Bronchial epithelial cell (primary cell): ENCODE measurements at regions not wholly inside any gene's neighbourhood (a gene's known extent, or its start where the extent isn't known, plus 50 kb on each side); places are given as distances from the start of the nearest gene placed in this dataset.
"Not testable (repeated sequence)": the region's sequence is repeated elsewhere in the genome, so short reads cannot be mapped to it uniquely, and the experiment has no call there.

Experiments
- DNase-seq: peaks from one replicate; pipeline ENCODE4 v3.0.0-alpha.2; 2010; ENCODE audit warnings: low read depth
- FAIRE-seq: peaks from 2 replicates; lab custom pipeline; 2011; peaks lifted over from hg19 to GRCh38; lab: Jason Lieb, UNC
- H3K27me3 ChIP-seq: 2 replicates; pipeline ENCODE4 v1.5.1; 2011; ENCODE audit warnings: low read length; ENCODE audit not compliant: control insufficient read depth, insufficient read depth
- H3K36me3 ChIP-seq: 2 replicates; pipeline ENCODE4 v1.5.1; 2011; ENCODE audit warnings: low read length; ENCODE audit not compliant: control insufficient read depth, insufficient read depth
- H3K4me3 ChIP-seq: 2 replicates; pipeline ENCODE4 v1.5.1; 2011; ENCODE audit warnings: mild to moderate bottlenecking, low read depth, low read length, control low read depth
- CTCF ChIP-seq: IDR thresholded peaks from 2 replicates; pipeline ENCODE4 v1.5.1; 2011; ENCODE audit warnings: mild to moderate bottlenecking, moderate library complexity, low read length, control low read depth, inconsistent platforms; ENCODE audit not compliant: insufficient read depth, severe bottlenecking

GRCh38 chr13:48827709-48828108 is 148.0 kb upstream of the FNDC3A start:
- no peaks in the 10 kb centered on the region for H3K27me3 ChIP-seq
- no peak overlapping the region for H3K4me3 ChIP-seq
- DNase-seq (no peak), FAIRE-seq (no peak)
- no peaks in the 10 kb centered on the region for H3K36me3 ChIP-seq
- no peak for TF ChIP-seq CTCF

GRCh38 chr13:48828962-48829411 is 146.7 kb upstream of the FNDC3A start:
- Histone ChIP-seq H3K4me3 (no peak overlapping the region), H3K36me3 (no peaks in the 10 kb centered on the region), H3K27me3 (no peaks in the 10 kb centered on the region)
- peak; percentile 63 for DNase-seq
- no peak for TF ChIP-seq CTCF
- FAIRE-seq, result no peak

- TF ChIP-seq CTCF, result no peak
- Histone ChIP-seq H3K27me3 (no peaks in the 10 kb centered on the region), H3K36me3 (no peaks in the 10 kb centered on the region), H3K4me3 (no peak overlapping the region)
- no peak for DNase-seq
- FAIRE-seq, result no peak
These were observed 146.2 kb upstream of the FNDC3A start for GRCh38 chr13:48829536-48829935.

- H3K27me3 ChIP-seq, result no peaks in the 10 kb centered on the region
- FAIRE-seq, result no peak
- no peaks in the 10 kb centered on the region for H3K36me3 ChIP-seq
- no peak overlapping the region for H3K4me3 ChIP-seq
- no peak for TF ChIP-seq CTCF
- DNase-seq, result peak; percentile 17
These were observed 144.5 kb upstream of the FNDC3A start for GRCh38 chr13:48831248-48831647.

GRCh38 chr13:48833412-48833811 is 142.3 kb upstream of the FNDC3A start:
- FAIRE-seq, result no peak
- Histone ChIP-seq H3K36me3 (no peaks in the 10 kb centered on the region), H3K4me3 (no peak overlapping the region), H3K27me3 (no peaks in the 10 kb centered on the region)
- no peak for TF ChIP-seq CTCF
- peak; percentile 53 for DNase-seq

- H3K36me3 ChIP-seq, DNase-seq, FAIRE-seq, H3K27me3 ChIP-seq, H3K4me3 ChIP-seq: not testable (repeated sequence)
These were observed 140.4 kb upstream of the FNDC3A start for GRCh38 chr13:48835326-48835725.
